ENCODE measurements at regions not wholly inside any gene's neighbourhood (a gene's known extent, or its start where the extent isn't known, plus 50 kb on each side); places are given as distances from the start of the nearest gene placed in this dataset.

- no peak for DNase-seq (ENCODE audit: low read depth)
- no peak for TF ChIP-seq CTCF (IDR thresholded peaks at IDR 0.05; ENCODE audit: insufficient read depth, low read depth, low read length, missing control alignments)
- H3K4me3 ChIP-seq (ENCODE audit: low read depth, low read length): no peak overlapping the region
Observed at GRCh38 chr4:123976819-123977218, 580.2 kb downstream of the SPRY1 start.

- no peak for DNase-seq (ENCODE audit: low read depth)
- no peak for TF ChIP-seq CTCF (IDR thresholded peaks at IDR 0.05; ENCODE audit: insufficient read depth, low read depth, low read length, missing control alignments)
- no peak overlapping the region for H3K4me3 ChIP-seq (ENCODE audit: low read depth, low read length)
Observed at GRCh38 chr4:123977641-123978081, 581.1 kb downstream of the SPRY1 start.

GRCh38 chr4:123978637-123979036 lies 582.0 kb downstream of the SPRY1 start:
- no peak for TF ChIP-seq CTCF (IDR thresholded peaks at IDR 0.05; ENCODE audit: insufficient read depth, low read depth, low read length, missing control alignments)
- DNase-seq (ENCODE audit: low read depth): no peak
- H3K4me3 ChIP-seq (ENCODE audit: low read depth, low read length): no peak overlapping the region

GRCh38 chr4:123980736-123981300 lies 584.2 kb downstream of the SPRY1 start:
- no peak for DNase-seq (ENCODE audit: low read depth)
- no peak for TF ChIP-seq CTCF (IDR thresholded peaks at IDR 0.05; ENCODE audit: insufficient read depth, low read depth, low read length, missing control alignments)
- H3K4me3 ChIP-seq (ENCODE audit: low read depth, low read length): no peak overlapping the region

- no peak for DNase-seq (ENCODE audit: low read depth)
- TF ChIP-seq CTCF (IDR thresholded peaks at IDR 0.05; ENCODE audit: insufficient read depth, low read depth, low read length, missing control alignments): no peak
- H3K4me3 ChIP-seq (ENCODE audit: low read depth, low read length): no peak overlapping the region
Observed at GRCh38 chr4:123984886-123985285, 588.3 kb downstream of the SPRY1 start.

- DNase-seq (ENCODE audit: low read depth): no peak
- H3K4me3 ChIP-seq (ENCODE audit: low read depth, low read length): no peak overlapping the region
- no peak for TF ChIP-seq CTCF (IDR thresholded peaks at IDR 0.05; ENCODE audit: insufficient read depth, low read depth, low read length, missing control alignments)
Observed at GRCh38 chr4:123986268-123986798, 589.7 kb downstream of the SPRY1 start.

- no peak for DNase-seq (ENCODE audit: low read depth)
- H3K4me3 ChIP-seq (ENCODE audit: low read depth, low read length): no peak overlapping the region
- no peak for TF ChIP-seq CTCF (IDR thresholded peaks at IDR 0.05; ENCODE audit: insufficient read depth, low read depth, low read length, missing control alignments)
Observed at GRCh38 chr4:123987408-123987807, 590.8 kb downstream of the SPRY1 start.

Measured in GM12865 (cell line).